GM18508 (cell line): ENCODE measurements at regions not wholly inside any gene's neighbourhood (a gene's known extent, or its start where the extent isn't known, plus 50 kb on each side); places are given as distances from the start of the nearest gene placed in this dataset.
"Not testable (repeated sequence)": the region's sequence is repeated elsewhere in the genome, so short reads cannot be mapped to it uniquely, and the experiment has no call there.

ENCODE experiments used
- ATAC-seq: cut with Tn5 transposase; IDR thresholded peaks from one replicate; pipeline ENCODE4 v1.9.1; 2021; ENCODE audit warnings: moderate number of reproducible peaks; ENCODE audit not compliant: insufficient read depth, unreplicated experiment

- no peak for ATAC-seq
Measured at GRCh38 chr5:122661496-122662180, 113.2 kb upstream of the SNX2 start.

DNA sequence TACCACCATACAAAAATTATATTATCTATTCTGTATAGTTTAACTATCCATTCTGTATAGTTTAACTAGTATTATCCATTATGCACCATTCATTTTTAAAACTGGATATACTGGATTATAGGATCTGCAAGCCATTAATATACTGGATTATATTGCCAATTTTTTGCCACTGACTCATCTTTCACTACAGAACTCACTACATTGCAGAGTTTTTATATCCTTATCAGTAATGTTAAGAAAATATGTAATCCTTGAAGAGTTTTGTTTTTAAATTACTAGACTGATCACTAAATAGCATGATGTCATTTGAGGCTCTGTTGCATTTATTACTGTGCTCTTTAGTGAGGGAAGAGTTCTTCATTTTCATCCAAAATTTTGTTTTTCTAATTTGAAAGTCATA, 109.8 kb upstream of the SNX2 start:
- ATAC-seq = no peak

GRCh38 chr5:122668552-122668951, 106.3 kb upstream of the SNX2 start:
- no peak for ATAC-seq

DNA sequence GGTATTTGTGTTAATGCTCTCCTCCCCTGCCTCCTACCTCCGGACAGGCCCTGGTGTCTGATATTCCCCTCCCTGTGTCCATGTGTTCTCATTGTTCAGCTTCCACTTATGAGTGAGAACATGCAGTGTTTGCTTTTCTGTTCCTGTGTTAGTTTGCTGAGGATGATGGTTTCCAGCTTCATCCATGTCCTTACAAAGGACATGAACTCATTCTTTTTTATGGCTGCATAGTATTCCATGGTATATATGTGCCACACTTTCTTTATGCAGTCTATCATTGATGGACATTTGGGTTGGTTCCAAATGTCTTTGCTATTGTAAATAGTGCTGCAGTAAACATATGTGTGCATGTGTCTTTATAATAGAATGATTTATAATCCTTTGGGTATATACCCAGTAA, 105.2 kb upstream of the SNX2 start:
- ATAC-seq = not testable (repeated sequence)

GRCh38 chr5:122673343-122673742, 101.5 kb upstream of the SNX2 start:
- ATAC-seq = no peak

- no peak for ATAC-seq
Measured at GRCh38 chr5:122674385-122674784, 100.5 kb upstream of the SNX2 start.

GRCh38 chr5:122680623-122681350, 94.1 kb upstream of the SNX2 start:
- ATAC-seq = no peak

- ATAC-seq = no peak
Measured at GRCh38 chr5:122683631-122684030, 91.2 kb upstream of the SNX2 start.

GRCh38 chr5:122690266-122690665, 84.6 kb upstream of the SNX2 start:
- no peak for ATAC-seq

GRCh38 chr5:122691931-122692330, 82.9 kb upstream of the SNX2 start:
- no peak for ATAC-seq

DNA sequence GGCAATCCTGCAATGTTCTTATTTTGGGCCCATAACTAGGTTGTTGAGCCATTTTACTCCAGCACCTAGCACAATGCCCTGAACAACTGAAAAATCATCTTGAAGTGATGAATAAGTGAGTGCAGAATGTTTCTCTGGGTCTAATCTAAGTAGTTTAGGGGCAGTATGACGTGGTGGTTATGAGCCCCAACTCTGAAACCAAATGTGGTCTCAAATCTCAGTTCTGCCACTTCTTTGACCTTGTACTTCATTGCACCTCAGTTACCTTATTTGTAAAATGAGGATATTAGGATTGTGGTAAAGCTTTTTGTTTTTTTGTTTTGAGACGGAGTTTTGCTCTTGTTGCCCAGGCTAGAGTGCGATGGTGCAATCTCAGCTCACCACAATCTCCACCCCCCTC, 80.9 kb upstream of the SNX2 start:
- ATAC-seq = no peak

- no peak for ATAC-seq
Measured at GRCh38 chr5:122694884-122695283, 80.0 kb upstream of the SNX2 start.

DNA sequence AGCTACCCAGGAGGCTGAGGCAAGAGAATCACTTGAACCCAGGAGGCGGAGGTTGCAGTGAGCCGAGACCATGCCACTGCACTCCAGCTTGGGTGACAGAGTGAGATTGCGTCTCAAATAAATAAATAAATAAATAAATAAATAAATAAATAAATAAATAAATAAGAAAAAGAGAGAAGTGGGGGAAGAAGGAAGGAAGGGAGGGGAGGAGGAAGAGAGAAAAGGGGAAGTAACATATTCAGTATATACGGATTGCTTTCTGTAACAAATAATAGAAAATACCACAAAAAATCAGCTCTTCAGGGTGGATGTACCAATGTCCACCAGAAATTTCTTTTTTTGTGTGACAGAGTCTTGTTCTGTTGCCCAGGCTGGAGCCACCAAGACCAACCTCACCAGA, 78.1 kb upstream of the SNX2 start:
- not testable (repeated sequence) for ATAC-seq

DNA sequence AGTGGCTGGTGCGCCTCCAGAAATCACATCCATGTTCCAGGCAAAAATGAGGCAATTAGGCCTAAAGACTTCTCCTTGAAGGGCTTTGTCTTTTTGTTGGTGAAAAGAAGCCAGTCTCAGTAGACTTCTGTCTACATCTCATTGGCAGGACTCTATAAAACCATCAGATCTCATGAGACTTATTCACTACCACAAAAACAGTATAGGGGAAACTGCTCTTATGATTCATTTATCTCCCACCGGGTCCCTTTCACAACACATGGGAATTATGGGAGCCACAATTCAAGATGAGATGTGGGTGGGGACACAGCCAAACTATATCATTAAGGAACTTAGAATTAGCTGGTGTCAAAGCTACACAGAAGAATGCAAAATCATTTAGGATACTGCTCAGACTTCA, 77.7 kb upstream of the SNX2 start:
- ATAC-seq = no peak

GRCh38 chr5:122699201-122699600, 75.7 kb upstream of the SNX2 start:
- no peak for ATAC-seq

GRCh38 chr5:122701640-122702523, 73.0 kb upstream of the SNX2 start:
- peak; percentile 99 for ATAC-seq

DNA sequence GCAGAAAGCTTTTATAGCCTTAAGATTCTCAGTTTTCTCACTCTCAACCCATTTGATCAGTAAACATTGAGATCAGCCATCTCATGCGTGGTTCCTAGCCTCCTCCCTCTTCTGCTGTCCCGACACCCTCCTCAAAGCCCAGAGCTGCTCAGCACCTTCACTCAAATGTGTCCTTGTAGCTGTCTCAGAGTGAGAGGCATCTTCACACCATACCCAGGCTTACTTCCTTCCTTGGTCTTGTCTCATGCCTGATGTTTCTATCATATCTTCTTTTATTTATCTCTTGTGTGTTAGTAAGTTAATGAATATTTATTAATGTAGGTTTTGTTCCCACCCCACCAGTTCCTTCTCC, 72.4 kb upstream of the SNX2 start:
- ATAC-seq = no peak

- ATAC-seq = no peak
Measured at GRCh38 chr5:122703203-122703602, 71.7 kb upstream of the SNX2 start.

DNA sequence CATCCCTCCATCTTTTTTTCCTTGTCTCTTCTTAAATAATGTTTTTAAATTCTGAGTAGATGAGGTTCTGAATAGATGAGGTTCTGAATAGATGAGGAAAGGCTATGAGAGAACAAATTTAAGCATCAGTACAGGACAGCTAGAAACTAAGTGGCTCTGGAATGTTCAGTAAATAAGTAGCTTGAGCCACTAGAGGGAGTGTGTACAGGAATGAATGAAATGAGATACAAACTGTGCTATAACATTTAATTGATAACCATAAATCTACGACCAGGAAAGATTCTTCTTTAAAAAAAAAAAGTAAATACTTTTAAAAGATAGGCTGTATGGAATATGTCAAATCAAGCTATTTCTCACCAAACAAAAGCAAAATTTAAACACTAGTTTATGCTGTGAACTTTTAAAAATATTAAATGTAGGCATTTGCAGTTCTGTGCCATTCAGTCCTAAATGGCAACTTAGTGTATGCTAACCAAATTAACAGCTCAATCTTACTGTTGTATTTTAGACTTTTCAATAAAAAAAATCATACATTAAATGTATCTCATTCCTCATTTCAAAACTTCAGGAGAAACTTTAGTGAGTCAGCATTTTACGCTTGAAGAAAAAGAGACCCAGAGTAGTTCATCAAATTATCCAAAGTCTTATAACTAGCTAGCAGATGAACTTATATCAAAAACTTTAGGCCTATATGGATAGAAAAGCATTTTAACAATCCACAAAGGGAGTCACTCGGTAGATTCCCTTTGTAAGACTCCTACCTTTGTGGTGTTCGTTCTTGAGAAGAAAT, 70.4 kb upstream of the SNX2 start:
- ATAC-seq = no peak

DNA sequence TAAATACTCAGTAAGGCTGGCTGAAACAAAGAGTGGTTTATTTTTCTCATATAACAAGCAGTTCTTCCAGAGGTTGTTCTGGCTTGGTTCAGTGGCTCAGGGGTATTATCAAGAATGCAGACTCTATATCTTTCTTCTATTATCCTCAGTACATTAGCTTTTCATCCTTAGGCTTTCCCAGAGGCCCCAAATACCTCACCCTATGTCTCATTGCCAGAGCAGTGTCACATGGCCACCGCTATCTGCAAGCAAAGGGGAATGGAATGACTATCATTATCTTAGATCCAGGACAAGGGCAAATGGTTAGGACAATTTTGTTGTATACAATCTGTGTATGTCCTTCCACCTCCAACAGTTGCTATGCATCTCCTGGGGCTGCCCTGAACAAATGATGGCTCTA, 69.0 kb upstream of the SNX2 start:
- no peak for ATAC-seq
